GM21576 (cell line): ENCODE measurements at regions not wholly inside any gene's neighbourhood (a gene's known extent, or its start where the extent isn't known, plus 50 kb on each side); places are given as distances from the start of the nearest gene placed in this dataset.

ENCODE experiments used
- ATAC-seq: cut with Tn5 transposase; IDR thresholded peaks from one replicate; pipeline ENCODE4 v1.9.1; 2021; ENCODE audit warnings: mild to moderate bottlenecking, moderate library complexity; ENCODE audit not compliant: unreplicated experiment

DNA sequence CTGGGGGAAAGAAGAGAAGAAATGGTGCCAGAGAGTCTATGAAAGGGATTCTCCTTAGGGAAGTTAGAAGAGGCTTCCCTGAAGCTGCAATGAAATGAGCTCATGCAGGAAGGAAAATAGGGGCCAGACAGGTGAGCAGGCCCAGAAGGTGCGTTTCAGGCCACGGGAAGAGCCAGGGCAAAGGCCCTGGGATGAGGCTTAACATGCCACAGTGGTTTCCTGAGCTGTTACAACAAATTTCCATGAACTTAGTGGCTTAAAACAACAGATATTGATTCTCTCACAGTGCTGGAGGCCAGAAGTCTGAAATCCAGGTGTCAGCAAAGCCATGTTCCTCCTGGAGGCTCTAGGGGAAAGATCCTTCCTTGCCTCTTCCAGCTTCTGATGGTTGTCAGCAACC lies 167.9 kb downstream of the TFAP2C start:
- ATAC-seq: no peak

GRCh38 chr20:56798634-56799033 lies 169.5 kb downstream of the TFAP2C start:
- no peak for ATAC-seq

GRCh38 chr20:56799187-56799586 lies 170.1 kb downstream of the TFAP2C start:
- ATAC-seq: no peak

DNA sequence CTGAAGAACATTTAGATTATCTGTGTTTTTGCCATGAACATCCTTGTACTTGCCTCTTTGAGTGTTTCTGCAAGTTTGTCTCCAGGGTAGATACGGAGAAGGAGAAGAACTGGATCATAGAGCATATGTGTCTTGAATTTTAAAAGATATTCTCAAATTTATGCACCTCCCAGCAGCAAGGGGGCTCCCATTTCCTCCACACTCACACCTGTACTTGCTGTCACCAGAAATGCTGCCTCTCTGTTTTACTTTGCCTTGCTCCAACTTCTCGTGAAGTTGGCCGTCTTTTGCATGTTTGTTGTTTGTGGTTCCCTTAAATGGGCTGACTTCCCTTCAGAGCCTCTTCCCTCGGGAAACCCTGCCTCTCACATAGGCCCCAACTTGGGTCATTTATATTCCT lies 171.0 kb downstream of the TFAP2C start:
- ATAC-seq: no peak

DNA sequence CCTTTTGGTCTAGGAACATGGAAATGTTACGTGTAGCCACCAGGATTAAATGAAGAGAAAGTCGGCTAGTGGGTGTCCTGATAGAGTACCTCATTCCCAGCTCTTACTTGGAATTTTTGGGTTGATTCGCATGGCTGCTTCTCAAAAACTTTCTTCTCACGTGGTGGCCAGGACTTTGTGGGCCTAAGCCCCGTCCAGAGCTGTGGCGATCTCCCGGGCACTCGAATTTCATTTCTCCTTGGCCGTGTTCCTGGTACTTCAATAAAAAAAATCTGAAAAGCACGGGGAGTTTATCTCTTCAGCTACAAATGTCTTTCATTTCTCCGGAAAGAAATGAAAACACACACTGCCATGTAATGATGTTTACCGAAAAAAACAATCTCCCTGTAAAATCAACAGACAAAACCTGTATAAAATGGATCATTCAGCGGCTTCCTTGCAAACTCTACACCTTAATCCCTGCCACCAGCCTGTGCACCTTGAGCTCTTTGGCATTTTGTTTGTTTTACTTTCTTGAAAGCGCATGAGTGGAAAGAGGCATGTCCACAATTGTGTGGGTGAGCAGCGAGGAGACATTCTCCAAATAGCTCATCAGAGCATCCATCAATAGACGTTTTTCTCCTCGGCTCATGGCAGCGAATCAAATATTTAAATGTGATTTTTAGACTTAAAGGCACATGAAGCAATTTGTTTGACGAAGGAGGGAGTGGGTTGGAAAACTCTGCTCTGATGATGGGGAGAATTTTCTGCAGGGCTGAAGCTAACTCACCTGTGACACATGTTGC lies 173.1 kb downstream of the TFAP2C start:
- no peak for ATAC-seq

GRCh38 chr20:56802805-56803204 lies 173.7 kb downstream of the TFAP2C start:
- no peak for ATAC-seq

GRCh38 chr20:56805313-56805712 lies 176.2 kb downstream of the TFAP2C start:
- no peak for ATAC-seq

GRCh38 chr20:56805966-56806365 lies 176.9 kb downstream of the TFAP2C start:
- no peak for ATAC-seq

GRCh38 chr20:56806952-56807517 lies 177.9 kb downstream of the TFAP2C start:
- no peak for ATAC-seq

- no peak for ATAC-seq
These were observed 179.1 kb downstream of the TFAP2C start for GRCh38 chr20:56808117-56808725.

- ATAC-seq: no peak
These were observed 179.6 kb downstream of the TFAP2C start for GRCh38 chr20:56808732-56809131.

- ATAC-seq: no peak
These were observed 180.6 kb downstream of the TFAP2C start for GRCh38 chr20:56809668-56810067.

DNA sequence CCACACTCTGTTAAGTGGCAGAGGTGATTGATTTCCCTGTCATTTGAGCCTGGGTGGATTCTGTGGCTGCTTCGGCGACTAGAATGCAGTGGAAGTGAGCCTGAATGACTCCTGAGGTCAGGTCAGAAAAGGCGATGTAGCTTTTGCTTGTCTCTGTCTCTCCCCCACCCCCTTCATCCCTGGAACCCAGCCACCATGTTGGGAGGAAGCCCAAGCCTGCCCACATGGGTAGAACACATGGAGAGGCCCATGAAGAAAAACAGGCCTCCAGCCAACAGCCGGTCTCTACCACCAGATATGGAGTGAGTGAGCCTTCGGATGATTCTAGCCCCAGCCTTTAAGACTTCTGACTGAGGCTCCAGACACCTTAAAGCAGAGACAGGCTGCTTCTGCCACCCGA lies 181.0 kb downstream of the TFAP2C start:
- no peak for ATAC-seq

DNA sequence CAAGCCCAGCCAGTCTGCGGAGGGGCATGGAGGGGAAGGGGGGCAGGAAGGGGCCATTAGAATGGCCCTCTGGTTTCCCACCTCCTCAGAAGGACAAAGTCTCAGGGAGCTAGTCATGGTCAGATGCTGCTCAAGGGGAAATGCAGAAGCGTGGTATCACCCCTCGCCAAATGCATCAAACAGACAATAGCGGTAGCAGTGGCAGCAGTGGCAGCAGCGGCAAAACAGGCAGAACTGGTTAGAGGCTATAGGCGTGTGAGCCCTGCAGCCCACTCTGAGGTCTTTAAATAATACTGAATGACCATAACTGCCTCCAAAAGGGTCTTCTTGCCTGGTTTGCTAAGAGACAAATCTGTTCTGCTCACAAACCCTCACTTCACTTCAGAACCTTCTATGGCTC lies 186.7 kb downstream of the TFAP2C start:
- ATAC-seq: no peak

DNA sequence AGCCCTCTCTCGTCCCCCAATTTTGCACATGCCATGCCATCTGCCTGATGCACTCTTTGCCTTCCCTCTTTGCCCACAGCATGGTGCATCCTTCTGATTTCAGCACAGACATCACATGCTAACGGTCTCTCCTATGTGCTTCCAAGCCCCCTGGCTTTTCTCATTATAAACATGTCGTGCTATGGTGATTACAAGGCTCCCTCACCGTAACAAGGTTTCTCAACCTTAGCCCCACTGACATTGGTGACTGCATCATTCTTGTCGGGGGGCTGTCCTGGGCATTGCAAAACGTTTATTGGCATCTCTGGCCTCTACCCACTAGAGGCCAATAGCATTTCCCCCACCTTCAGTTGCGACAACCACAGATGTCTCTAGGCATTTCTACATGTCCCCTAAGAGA lies 187.2 kb downstream of the TFAP2C start:
- no peak for ATAC-seq

GRCh38 chr20:56817780-56818675 lies 188.9 kb downstream of the TFAP2C start:
- ATAC-seq: no peak

DNA sequence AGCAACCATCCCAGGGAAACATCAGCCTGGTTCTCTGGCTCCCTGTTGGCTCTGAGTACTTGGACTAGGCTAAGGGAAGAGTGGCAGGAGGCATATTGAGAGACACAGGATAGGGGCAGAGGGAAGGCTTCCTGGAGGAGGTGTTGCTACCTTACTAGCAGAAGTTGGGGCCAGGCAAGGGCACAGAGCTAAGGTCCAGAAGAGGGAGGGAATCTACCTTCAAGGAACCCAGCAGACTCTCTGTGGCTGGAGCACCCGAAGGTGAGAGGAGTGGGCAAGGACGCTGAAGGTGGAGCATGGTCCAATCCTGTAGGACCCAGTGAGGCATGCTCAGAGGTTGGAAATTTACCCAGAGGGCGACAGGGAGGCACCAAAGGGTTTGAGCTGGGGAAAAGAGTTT lies 191.9 kb downstream of the TFAP2C start:
- no peak for ATAC-seq

DNA sequence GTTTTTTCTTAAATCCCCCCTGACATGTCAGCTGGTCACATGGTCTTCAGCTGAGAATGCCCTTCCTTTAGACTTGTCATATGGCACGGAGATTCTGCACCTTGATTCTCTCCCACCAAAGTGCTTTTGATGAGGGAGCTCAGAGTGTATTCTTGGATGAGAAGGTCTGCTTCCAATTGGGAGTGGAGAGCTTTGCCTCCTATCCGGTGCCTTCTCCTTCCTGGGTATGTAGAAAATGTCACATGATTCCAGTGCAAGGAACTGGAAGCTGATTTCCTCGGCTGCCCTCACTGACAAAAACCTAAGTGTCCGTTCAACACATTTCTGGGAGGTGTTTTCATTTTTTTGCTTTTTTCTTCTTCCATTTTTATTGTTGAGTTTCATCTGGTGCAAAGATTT lies 197.2 kb downstream of the TFAP2C start:
- ATAC-seq: no peak

DNA sequence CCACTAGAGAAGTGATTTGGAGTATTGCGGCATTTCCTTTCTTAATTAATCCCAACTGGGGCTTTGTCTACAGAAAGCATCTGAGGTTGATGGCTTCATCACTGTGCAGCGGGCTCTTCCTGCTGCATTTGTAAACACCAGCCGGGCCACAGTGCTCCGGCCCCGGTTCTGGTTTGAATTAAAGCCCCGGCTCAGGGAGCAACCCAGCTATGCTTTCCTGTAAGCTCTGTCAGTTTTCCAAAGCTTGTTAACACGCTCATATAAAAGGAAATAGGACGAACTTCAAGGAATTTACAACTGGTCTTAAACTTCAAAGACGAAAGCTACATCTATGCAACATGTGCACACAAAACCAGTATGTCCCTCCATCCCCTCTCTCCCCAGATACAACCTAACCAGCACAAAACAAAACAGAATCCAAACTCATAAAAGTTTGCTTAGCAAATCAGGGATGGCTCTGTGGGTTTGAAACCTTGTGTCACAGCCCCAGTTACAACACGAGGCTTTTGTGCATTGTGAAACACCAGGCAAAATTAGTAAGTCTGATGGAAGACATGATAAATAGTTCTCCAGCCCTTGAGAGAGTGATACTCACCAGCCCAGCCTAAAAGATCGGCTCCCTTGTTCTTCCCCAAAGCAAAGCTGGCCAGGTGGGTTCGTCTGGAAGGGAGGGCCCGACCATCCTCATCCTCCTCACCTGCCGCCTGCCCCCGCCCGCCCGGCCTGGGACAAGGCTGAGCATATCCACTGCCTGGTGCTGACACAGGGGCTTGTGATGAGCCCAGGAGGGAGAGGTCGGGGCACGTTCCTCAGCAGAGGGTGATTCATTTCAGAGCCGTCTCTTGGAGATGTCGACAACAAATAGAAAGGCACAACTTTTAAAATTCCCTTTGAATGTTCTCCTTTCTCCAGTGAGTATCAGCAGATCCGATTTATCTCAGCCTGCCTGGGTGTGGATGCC lies 197.9 kb downstream of the TFAP2C start:
- no peak for ATAC-seq

- no peak for ATAC-seq
These were observed 198.7 kb downstream of the TFAP2C start for GRCh38 chr20:56827763-56828162.
